Type B pancreatic cell (in vitro differentiated cells): ENCODE measurements at regions not wholly inside any gene's neighbourhood (a gene's known extent, or its start where the extent isn't known, plus 50 kb on each side); places are given as distances from the start of the nearest gene placed in this dataset.
A peak's percentile ranks its signal among the peaks of the same experiment; 100 is the strongest.

Experiments
- DNase-seq: peaks from one replicate; pipeline ENCODE4 v3.0.0; 2021; ENCODE audit warnings: mixed read lengths; ENCODE audit not compliant: unreplicated experiment; ENCODE audit errors: extremely low spot score
- H3K27ac Mint-ChIP-seq: 2 replicates; pipeline ENCODE4 v1.8.0; 2021; ENCODE audit warnings: mild to moderate bottlenecking, mixed read lengths
- H3K27me3 Mint-ChIP-seq: 2 replicates; pipeline ENCODE4 v1.8.0; 2021; ENCODE audit warnings: mixed read lengths
- H3K36me3 Mint-ChIP-seq: 2 replicates; pipeline ENCODE4 v1.8.0; 2021; ENCODE audit warnings: mixed read lengths
- H3K4me1 Mint-ChIP-seq: one replicate; pipeline ENCODE4 v1.8.0; 2021; ENCODE audit warnings: mixed read lengths; ENCODE audit not compliant: unreplicated experiment
- H3K4me3 Mint-ChIP-seq: 2 replicates; pipeline ENCODE4 v1.8.0; 2021; ENCODE audit warnings: mild to moderate bottlenecking, mixed read lengths
- H3K9me3 Mint-ChIP-seq: 2 replicates; pipeline ENCODE4 v1.8.0; 2021; ENCODE audit warnings: mixed read lengths
- CTCF ChIP-seq: fragments of 200-600 bp; sonication (generic); conservative IDR thresholded peaks from 2 replicates; pipeline ENCODE4 v1.5.0; 2021; ENCODE audit warnings: antibody characterized with exemption, mild to moderate bottlenecking

- Mint-ChIP-seq H3K4me3 (no peak overlapping the region), H3K27me3 (no peaks in the 10 kb centered on the region), H3K4me1 (no peaks in the 10 kb centered on the region), H3K27ac (no peak overlapping the region), H3K36me3 (no peaks in the 10 kb centered on the region), H3K9me3 (no peaks in the 10 kb centered on the region)
- no peak for TF ChIP-seq CTCF
- DNase-seq, result no peak
Measured at GRCh38 chr5:40078898-40079575, 600.7 kb upstream of the PTGER4 start.

GRCh38 chr5:40074826-40075225 lies 604.9 kb upstream of the PTGER4 start:
- no peak overlapping the region for H3K4me3 Mint-ChIP-seq
- peak; percentile 27 for TF ChIP-seq CTCF
- H3K4me1 Mint-ChIP-seq, result no peaks in the 10 kb centered on the region
- H3K27me3 Mint-ChIP-seq, result no peaks in the 10 kb centered on the region
- no peaks in the 10 kb centered on the region for H3K9me3 Mint-ChIP-seq
- DNase-seq, result no peak
- H3K27ac Mint-ChIP-seq, result no peak overlapping the region
- no peaks in the 10 kb centered on the region for H3K36me3 Mint-ChIP-seq

GRCh38 chr5:40073927-40074326 lies 605.8 kb upstream of the PTGER4 start:
- no peaks in the 10 kb centered on the region for H3K27me3 Mint-ChIP-seq
- TF ChIP-seq CTCF, result no peak
- H3K36me3 Mint-ChIP-seq, result no peaks in the 10 kb centered on the region
- H3K9me3 Mint-ChIP-seq, result no peaks in the 10 kb centered on the region
- H3K4me1 Mint-ChIP-seq, result no peaks in the 10 kb centered on the region
- DNase-seq, result no peak
- H3K4me3 Mint-ChIP-seq, result no peak overlapping the region
- no peak overlapping the region for H3K27ac Mint-ChIP-seq

GRCh38 chr5:40071870-40072269 lies 607.8 kb upstream of the PTGER4 start:
- Mint-ChIP-seq H3K27ac (no peak overlapping the region), H3K27me3 (no peaks in the 10 kb centered on the region), H3K36me3 (no peaks in the 10 kb centered on the region), H3K9me3 (no peaks in the 10 kb centered on the region), H3K4me3 (no peak overlapping the region), H3K4me1 (no peaks in the 10 kb centered on the region)
- TF ChIP-seq CTCF, result no peak
- DNase-seq, result no peak

- H3K27me3 Mint-ChIP-seq, result peaks cover 3% of the 10 kb centered on the region
- no peak for TF ChIP-seq CTCF
Measured at GRCh38 chr5:40066616-40067015, 613.1 kb upstream of the PTGER4 start.

GRCh38 chr5:40052808-40053207 lies 626.9 kb upstream of the PTGER4 start:
- TF ChIP-seq CTCF, result no peak
- H3K36me3 Mint-ChIP-seq, result no peaks in the 10 kb centered on the region
- H3K4me3 Mint-ChIP-seq, result no peak overlapping the region
- H3K27ac Mint-ChIP-seq, result no peak overlapping the region
- no peaks in the 10 kb centered on the region for H3K9me3 Mint-ChIP-seq
- no peak for DNase-seq
- H3K27me3 Mint-ChIP-seq, result peaks cover 5% of the 10 kb centered on the region
- peaks cover 4% of the 10 kb centered on the region for H3K4me1 Mint-ChIP-seq

More at GRCh38 chr5:40066616-40067015, 613.1 kb upstream of the PTGER4 start:
- Mint-ChIP-seq H3K27ac (no peak overlapping the region), H3K36me3 (no peaks in the 10 kb centered on the region), H3K4me3 (no peak overlapping the region), H3K4me1 (no peaks in the 10 kb centered on the region), H3K9me3 (no peaks in the 10 kb centered on the region)
- DNase-seq, result no peak
